Uterus (tissue), 2 donors: ENCODE measurements at regions not wholly inside any gene's neighbourhood (a gene's known extent, or its start where the extent isn't known, plus 50 kb on each side); places are given as distances from the start of the nearest gene placed in this dataset.

Experiments
- CTCF ChIP-seq, 4 experiments: fragments of 200-600 bp in 2 of 4; fragments of 450-650 bp in 2 of 4; sonication (generic) in 2 of 4; IDR thresholded peaks; one replicate each; pipeline ENCODE4 v1.5.1; 2016 to 2019; ENCODE audit warnings: antibody characterized with exemption in 4 of 4, mild to moderate bottlenecking in 2 of 4, moderate library complexity in 1 of 4
- POLR2A ChIP-seq, 2 donors: fragments of 450-650 bp; IDR thresholded peaks; one replicate each; pipeline ENCODE4 v1.6.1; 2016; ENCODE audit warnings: antibody characterized with exemption in 2 of 2, mild to moderate bottlenecking in 1 of 2, moderate library complexity in 1 of 2

- TF ChIP-seq CTCF (IDR thresholded peaks at IDR 0.05) (no peak), POLR2A (IDR thresholded peaks at IDR 0.05) (no peak)
Measured at GRCh38 chr11:23644443-23644842, 784.2 kb upstream of the CCDC179 start.
